ENCODE measurements at regions not wholly inside any gene's neighbourhood (a gene's known extent, or its start where the extent isn't known, plus 50 kb on each side); places are given as distances from the start of the nearest gene placed in this dataset.

DNA sequence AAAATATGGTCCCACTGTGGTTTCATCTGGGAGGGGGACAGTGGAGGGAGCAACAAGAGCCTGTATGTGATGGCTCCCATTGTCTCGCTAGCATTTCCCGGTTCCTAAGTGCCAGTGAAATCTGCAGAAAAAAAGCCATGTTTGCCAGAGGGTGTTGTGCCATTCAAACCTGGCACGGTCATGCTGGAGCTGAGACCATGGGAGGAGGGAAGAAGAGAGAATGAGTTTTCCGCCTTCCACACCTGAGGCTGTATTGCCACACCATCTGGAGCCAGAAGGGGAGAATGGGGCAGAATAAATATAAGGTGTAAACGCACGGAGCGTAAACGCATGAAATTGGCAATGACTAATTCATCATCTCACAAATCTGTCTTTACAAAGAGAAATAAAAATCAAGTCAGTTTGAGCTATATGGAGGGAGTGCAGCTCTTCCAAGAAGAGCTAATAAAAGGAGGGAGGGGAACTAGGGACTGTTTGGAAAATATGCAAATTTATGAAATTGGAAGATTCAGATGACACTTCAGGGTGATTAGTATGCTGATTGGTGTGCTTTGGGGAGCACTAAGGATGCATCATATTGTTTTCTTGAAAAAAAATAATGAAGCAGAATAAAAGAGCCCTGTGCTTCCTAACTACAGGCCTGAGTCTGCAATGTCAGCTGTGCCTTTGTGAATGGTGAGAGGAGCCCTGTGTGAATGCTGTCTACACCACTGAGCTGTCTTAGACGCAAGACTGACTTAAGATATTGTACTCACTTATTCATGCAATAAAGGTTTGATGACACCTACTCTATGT lies 237.9 kb downstream of the NSG2 start:
- H3K27ac ChIP-seq, result no peak overlapping the region
- no peak overlapping the region for H3K4me3 ChIP-seq
- H3K27me3 ChIP-seq, result no peaks in the 10 kb centered on the region
- no peaks in the 10 kb centered on the region for H3K36me3 ChIP-seq
- TF ChIP-seq, protein P1, sequence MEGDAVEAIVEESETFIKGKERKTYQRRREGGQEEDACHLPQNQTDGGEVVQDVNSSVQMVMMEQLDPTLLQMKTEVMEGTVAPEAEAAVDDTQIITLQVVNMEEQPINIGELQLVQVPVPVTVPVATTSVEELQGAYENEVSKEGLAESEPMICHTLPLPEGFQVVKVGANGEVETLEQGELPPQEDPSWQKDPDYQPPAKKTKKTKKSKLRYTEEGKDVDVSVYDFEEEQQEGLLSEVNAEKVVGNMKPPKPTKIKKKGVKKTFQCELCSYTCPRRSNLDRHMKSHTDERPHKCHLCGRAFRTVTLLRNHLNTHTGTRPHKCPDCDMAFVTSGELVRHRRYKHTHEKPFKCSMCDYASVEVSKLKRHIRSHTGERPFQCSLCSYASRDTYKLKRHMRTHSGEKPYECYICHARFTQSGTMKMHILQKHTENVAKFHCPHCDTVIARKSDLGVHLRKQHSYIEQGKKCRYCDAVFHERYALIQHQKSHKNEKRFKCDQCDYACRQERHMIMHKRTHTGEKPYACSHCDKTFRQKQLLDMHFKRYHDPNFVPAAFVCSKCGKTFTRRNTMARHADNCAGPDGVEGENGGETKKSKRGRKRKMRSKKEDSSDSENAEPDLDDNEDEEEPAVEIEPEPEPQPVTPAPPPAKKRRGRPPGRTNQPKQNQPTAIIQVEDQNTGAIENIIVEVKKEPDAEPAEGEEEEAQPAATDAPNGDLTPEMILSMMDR (IDR thresholded peaks at IDR 0.05), result no peak
- no peaks in the 10 kb centered on the region for H3K4me1 ChIP-seq
- no peaks in the 10 kb centered on the region for H3K9me3 ChIP-seq
- DNase-seq (ENCODE audit: low spot score), result no peak

DNA sequence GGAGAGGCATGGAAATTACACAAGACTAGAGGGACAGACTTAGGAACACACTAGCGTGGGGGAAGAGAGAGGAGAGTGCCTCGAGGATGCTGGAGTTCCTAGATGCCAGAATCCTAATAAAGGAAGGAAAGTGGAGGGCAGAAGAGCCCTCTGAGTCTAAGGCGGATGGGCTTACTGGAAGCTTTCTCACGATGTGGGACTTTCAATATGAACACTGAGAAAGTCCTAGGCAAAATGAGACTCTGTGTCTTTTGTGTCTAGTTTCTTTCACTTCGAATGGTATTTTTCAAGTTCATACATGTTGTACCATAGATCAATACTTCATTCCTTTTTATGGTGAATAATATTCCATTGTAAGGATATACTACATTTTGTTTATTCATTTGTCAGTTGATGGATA lies 239.4 kb downstream of the NSG2 start:
- Histone ChIP-seq H3K4me1 (no peaks in the 10 kb centered on the region), H3K9me3 (peaks cover 0 to 7% of the 10 kb centered on the region in 2 donors), H3K27me3 (no peaks in the 10 kb centered on the region), H3K27ac (no peak overlapping the region), H3K4me3 (no peak overlapping the region), H3K36me3 (no peaks in the 10 kb centered on the region)
- DNase-seq (ENCODE audit: low spot score), result no peak
- TF ChIP-seq, protein P1 (IDR thresholded peaks at IDR 0.05), result no peak

GRCh38 chr5:174287761-174288160 lies 242.3 kb downstream of the NSG2 start:
- Histone ChIP-seq H3K4me3 (no peak overlapping the region), H3K9me3 (peaks cover 0 to 12% of the 10 kb centered on the region in 2 donors), H3K27me3 (no peaks in the 10 kb centered on the region), H3K4me1 (no peaks in the 10 kb centered on the region), H3K27ac (no peak overlapping the region), H3K36me3 (no peaks in the 10 kb centered on the region)
- TF ChIP-seq, protein P1 (IDR thresholded peaks at IDR 0.05), result no peak
- DNase-seq (ENCODE audit: low spot score), result no peak

DNA sequence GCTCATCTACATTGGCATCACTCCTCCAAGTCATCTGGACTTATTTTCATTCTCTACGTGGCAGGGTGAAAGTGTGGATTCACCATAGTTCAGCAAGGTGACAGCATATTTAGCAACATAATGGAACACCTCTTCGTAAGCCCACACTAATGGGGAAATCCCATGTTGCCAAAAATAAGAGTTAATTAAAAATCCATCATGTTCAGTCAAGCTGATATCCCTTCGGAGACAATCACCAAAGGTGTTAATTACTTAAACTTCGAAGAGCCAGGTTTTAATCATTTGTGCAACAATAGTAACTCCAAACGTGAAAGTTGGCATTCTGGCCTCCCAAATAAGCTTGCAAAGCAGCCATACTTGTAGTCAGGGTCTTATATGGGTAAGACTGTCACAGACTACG lies 242.9 kb downstream of the NSG2 start:
- TF ChIP-seq, protein P1 (IDR thresholded peaks at IDR 0.05), result no peak
- Histone ChIP-seq H3K4me3 (no peak overlapping the region), H3K27me3 (no peaks in the 10 kb centered on the region), H3K27ac (no peak overlapping the region), H3K4me1 (no peaks in the 10 kb centered on the region), H3K9me3 (peaks cover 0 to 12% of the 10 kb centered on the region in 2 donors), H3K36me3 (no peaks in the 10 kb centered on the region)
- DNase-seq (ENCODE audit: low spot score), result no peak

- Histone ChIP-seq H3K36me3 (no peaks in the 10 kb centered on the region), H3K4me1 (no peaks in the 10 kb centered on the region), H3K27me3 (no peaks in the 10 kb centered on the region), H3K4me3 (no peak overlapping the region), H3K27ac (no peak overlapping the region), H3K9me3 (peaks cover 0 to 12% of the 10 kb centered on the region in 2 donors)
- TF ChIP-seq, protein P1 (IDR thresholded peaks at IDR 0.05), result no peak
- DNase-seq (ENCODE audit: low spot score), result no peak
Measured at GRCh38 chr5:174291162-174291561, 245.7 kb downstream of the NSG2 start.

- Histone ChIP-seq H3K27ac (no peak overlapping the region), H3K27me3 (no peaks in the 10 kb centered on the region), H3K4me1 (no peaks in the 10 kb centered on the region), H3K9me3 (peaks cover 0 to 12% of the 10 kb centered on the region in 2 donors), H3K4me3 (no peak overlapping the region), H3K36me3 (no peaks in the 10 kb centered on the region)
- no peak for DNase-seq (ENCODE audit: low spot score)
- TF ChIP-seq, protein P1 (IDR thresholded peaks at IDR 0.05), result no peak
Measured at GRCh38 chr5:174292348-174292747, 246.8 kb downstream of the NSG2 start.
